Loucy (cell line): ENCODE measurements at regions not wholly inside any gene's neighbourhood (a gene's known extent, or its start where the extent isn't known, plus 50 kb on each side); places are given as distances from the start of the nearest gene placed in this dataset.

Experiments used
- H2AFZ ChIP-seq: fragments of 200-600 bp; sonication (generic); 2 replicates; pipeline ENCODE4 v1.6.0; 2016; ENCODE audit warnings: antibody characterized with exemption, mild to moderate bottlenecking, low read length, moderate library complexity
- H3F3A ChIP-seq: fragments of 200-600 bp; 2 replicates; pipeline ENCODE4 v1.6.0; 2016; ENCODE audit warnings: antibody characterized with exemption, low read depth, mild to moderate bottlenecking
- H3K27me3 ChIP-seq: fragments of 200-600 bp; sonication (generic); 2 replicates; pipeline ENCODE4 v1.6.1; 2014; ENCODE audit warnings: low read length, mild to moderate bottlenecking; ENCODE audit not compliant: insufficient read depth, poor library complexity, severe bottlenecking
- H3K36me3 ChIP-seq: fragments of 200-600 bp; sonication (generic); 2 replicates; pipeline ENCODE4 v1.6.1; 2016; ENCODE audit warnings: low read length; ENCODE audit not compliant: insufficient read depth
- H3K4me1 ChIP-seq: fragments of 200-600 bp; sonication (generic); 2 replicates; pipeline ENCODE4 v1.5.1; 2014; ENCODE audit warnings: low read length, mild to moderate bottlenecking; ENCODE audit not compliant: insufficient read depth, poor library complexity, severe bottlenecking
- H3K4me2 ChIP-seq: fragments of 200-600 bp; sonication (generic); 2 replicates; pipeline ENCODE4 v1.6.0; 2014; ENCODE audit warnings: antibody characterized with exemption, low read length, low read depth, mild to moderate bottlenecking; ENCODE audit not compliant: poor library complexity, severe bottlenecking
- H3K4me3 ChIP-seq: fragments of 200-600 bp; sonication (generic); 2 replicates; pipeline ENCODE4 v1.5.1; 2014; ENCODE audit warnings: low read length, mild to moderate bottlenecking, mixed read lengths; ENCODE audit not compliant: poor library complexity, severe bottlenecking
- H3K79me2 ChIP-seq: fragments of 200-600 bp; sonication (generic); 2 replicates; pipeline ENCODE4 v1.6.1; 2014; ENCODE audit warnings: low read length; ENCODE audit not compliant: insufficient read depth
- H3K9ac ChIP-seq: fragments of 200-600 bp; sonication (generic); 2 replicates; pipeline ENCODE4 v1.6.0; 2014; ENCODE audit warnings: mild to moderate bottlenecking, low read depth, low read length, moderate library complexity; ENCODE audit not compliant: poor library complexity, severe bottlenecking
- H3K9me2 ChIP-seq: fragments of 200-600 bp; sonication (generic); replicated peaks from 2 replicates; pipeline ENCODE4 v1.6.1; 2016; ENCODE audit warnings: low read depth, low read length, mixed read lengths
- H3K9me3 ChIP-seq: fragments of 200-600 bp; sonication (generic); 2 replicates; pipeline ENCODE4 v1.6.1; 2014; ENCODE audit warnings: mild to moderate bottlenecking, antibody characterized with exemption, low read length, low read depth; ENCODE audit not compliant: insufficient read depth
- H4K20me1 ChIP-seq: fragments of 200-600 bp; sonication (generic); 2 replicates; pipeline ENCODE4 v1.6.0; 2014; ENCODE audit warnings: antibody characterized with exemption, low read length, mild to moderate bottlenecking; ENCODE audit not compliant: insufficient read depth, poor library complexity, severe bottlenecking
- EZH2phosphoT487 ChIP-seq: fragments of 200-600 bp; IDR thresholded peaks from 2 replicates; pipeline ENCODE4 v1.6.1; 2018; ENCODE audit warnings: antibody characterized with exemption, mild to moderate bottlenecking, moderate library complexity, borderline replicate concordance
- TF ChIP-seq, protein P1 (sequence below): fragments of 200-600 bp; sonication (generic); conservative IDR thresholded peaks from 2 replicates; pipeline ENCODE4 v1.5.1; 2014; ENCODE audit warnings: mild to moderate bottlenecking, antibody characterized with exemption, low read length

DNA sequence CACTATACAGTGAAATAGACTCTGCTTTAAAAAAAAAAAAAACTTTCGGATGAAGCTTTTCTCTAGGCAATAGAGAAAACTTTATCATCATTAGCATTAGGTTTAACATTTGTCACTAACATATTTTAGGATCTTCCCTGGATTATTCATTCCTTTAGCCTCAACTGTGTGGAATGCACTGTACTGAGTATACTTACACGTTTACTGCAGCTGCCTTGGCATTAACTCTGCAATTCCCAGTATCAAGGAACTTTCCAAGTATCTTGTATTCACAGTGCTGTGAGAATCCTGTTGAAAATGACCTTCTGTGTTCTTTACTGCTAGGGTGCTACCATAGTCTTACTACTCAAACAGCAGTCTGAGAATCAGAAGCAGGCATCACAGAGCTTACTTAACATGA, 328.2 kb upstream of the COL3A1 start:
- Histone ChIP-seq H3K27me3 (no peaks in the 10 kb centered on the region), H3K4me2 (no peak overlapping the region), H3F3A (no peaks in the 10 kb centered on the region), H3K9me2 (no peaks in the 10 kb centered on the region), H3K79me2 (no peaks in the 10 kb centered on the region), H3K4me1 (peaks cover 3% of the 10 kb centered on the region), H3K9ac (no peak overlapping the region), H4K20me1 (no peaks in the 10 kb centered on the region), H3K9me3 (no peaks in the 10 kb centered on the region), H2AFZ (no peak overlapping the region), H3K36me3 (no peaks in the 10 kb centered on the region), H3K4me3 (no peak overlapping the region)
- no peak for TF ChIP-seq EZH2phosphoT487
- TF ChIP-seq, protein P1, sequence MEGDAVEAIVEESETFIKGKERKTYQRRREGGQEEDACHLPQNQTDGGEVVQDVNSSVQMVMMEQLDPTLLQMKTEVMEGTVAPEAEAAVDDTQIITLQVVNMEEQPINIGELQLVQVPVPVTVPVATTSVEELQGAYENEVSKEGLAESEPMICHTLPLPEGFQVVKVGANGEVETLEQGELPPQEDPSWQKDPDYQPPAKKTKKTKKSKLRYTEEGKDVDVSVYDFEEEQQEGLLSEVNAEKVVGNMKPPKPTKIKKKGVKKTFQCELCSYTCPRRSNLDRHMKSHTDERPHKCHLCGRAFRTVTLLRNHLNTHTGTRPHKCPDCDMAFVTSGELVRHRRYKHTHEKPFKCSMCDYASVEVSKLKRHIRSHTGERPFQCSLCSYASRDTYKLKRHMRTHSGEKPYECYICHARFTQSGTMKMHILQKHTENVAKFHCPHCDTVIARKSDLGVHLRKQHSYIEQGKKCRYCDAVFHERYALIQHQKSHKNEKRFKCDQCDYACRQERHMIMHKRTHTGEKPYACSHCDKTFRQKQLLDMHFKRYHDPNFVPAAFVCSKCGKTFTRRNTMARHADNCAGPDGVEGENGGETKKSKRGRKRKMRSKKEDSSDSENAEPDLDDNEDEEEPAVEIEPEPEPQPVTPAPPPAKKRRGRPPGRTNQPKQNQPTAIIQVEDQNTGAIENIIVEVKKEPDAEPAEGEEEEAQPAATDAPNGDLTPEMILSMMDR, result no peak

DNA sequence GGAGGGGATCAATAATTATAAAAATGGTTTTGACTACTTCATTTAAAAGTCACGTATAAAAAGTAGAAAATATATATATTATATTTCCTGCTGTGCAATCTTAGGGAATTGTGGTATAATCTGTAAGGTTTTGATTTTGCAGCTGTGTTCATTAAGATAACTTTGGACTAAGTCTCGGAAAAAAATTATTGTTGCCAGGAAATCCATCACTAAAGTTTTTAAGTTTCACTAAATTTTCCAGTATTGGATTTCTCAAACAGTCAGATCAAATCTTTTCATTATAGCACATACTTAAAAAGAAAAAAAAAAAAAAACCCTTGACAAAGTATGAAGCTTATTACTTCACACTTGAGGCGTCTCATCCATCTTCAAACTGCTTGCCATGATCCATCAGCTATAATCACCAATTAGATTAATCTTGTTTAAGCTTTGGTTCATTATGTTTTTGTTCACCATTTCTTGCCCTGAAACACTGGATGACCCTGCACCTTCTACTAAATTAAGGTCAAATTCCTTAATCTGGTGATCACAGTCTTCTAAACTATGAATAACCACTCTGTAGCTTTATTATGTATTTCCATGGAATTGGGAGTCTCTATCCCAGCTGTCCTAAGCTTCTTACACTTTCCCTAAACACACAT, 326.6 kb upstream of the COL3A1 start:
- no peaks in the 10 kb centered on the region for H3K79me2 ChIP-seq
- peaks cover 12% of the 10 kb centered on the region for H3K4me1 ChIP-seq
- H3K9ac ChIP-seq, result no peak overlapping the region
- no peak overlapping the region for H3K4me3 ChIP-seq
- no peaks in the 10 kb centered on the region for H3K27me3 ChIP-seq
- no peaks in the 10 kb centered on the region for H3K9me3 ChIP-seq
- H3K36me3 ChIP-seq, result no peaks in the 10 kb centered on the region
- no peaks in the 10 kb centered on the region for H3K9me2 ChIP-seq
- TF ChIP-seq, protein P1, result no peak
- TF ChIP-seq EZH2phosphoT487, result no peak
- H3F3A ChIP-seq, result no peaks in the 10 kb centered on the region
- H3K4me2 ChIP-seq, result no peak overlapping the region
- H4K20me1 ChIP-seq, result no peaks in the 10 kb centered on the region
- H2AFZ ChIP-seq, result no peak overlapping the region

DNA sequence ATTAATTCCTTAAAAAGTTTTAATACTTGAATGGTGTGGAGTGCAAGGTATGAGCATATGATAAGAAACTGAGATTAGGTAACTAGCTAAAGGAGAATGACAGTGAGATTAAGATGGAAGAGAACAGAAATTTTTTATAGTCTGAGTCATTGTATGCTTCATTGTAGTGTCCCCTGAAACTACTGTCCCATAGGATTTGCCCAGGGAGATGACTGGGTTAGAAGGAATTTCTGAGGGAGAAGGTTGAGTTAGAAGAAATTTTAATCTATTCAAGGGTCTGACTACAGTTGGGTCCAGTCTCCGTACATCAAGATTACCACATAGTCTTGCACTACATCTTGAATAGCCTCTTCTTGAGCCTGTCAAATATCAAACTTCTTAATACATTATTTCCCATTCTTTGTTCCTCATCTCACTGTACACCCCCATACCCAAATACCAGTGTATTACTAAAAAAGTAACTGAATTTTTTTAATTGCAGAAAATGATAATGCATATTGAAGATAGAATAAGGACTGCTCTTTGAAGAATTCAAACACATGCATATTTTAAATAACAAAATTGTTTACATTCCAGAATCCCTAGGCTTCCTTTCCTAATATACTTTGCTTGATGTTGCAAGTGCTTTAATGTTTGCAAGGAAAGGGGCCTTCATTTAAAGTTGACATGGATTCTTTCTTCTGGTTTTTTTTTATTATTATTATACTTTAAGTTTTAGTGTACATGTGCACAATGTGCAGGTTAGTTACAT, 314.3 kb upstream of the COL3A1 start:
- no peak for TF ChIP-seq EZH2phosphoT487
- TF ChIP-seq, protein P1, result no peak
- no peak overlapping the region for H2AFZ ChIP-seq
- no peaks in the 10 kb centered on the region for H3K9me2 ChIP-seq
- H3K79me2 ChIP-seq, result no peaks in the 10 kb centered on the region
- no peaks in the 10 kb centered on the region for H4K20me1 ChIP-seq
- no peaks in the 10 kb centered on the region for H3K27me3 ChIP-seq
- no peaks in the 10 kb centered on the region for H3K36me3 ChIP-seq
- peaks cover 5% of the 10 kb centered on the region for H3K9me3 ChIP-seq
- no peak overlapping the region for H3K9ac ChIP-seq
- peaks cover 6% of the 10 kb centered on the region for H3K4me1 ChIP-seq
- no peak overlapping the region for H3K4me2 ChIP-seq
- no peaks in the 10 kb centered on the region for H3F3A ChIP-seq
- no peak overlapping the region for H3K4me3 ChIP-seq
